H1 (cell line): ENCODE measurements at regions not wholly inside any gene's neighbourhood (a gene's known extent, or its start where the extent isn't known, plus 50 kb on each side); places are given as distances from the start of the nearest gene placed in this dataset.

ENCODE experiments used
- CTCF ChIA-PET: fragments of 300-600 bp; sonication (Branson Sonifier 250); formaldehyde crosslinking; loops from one replicate; lab custom pipeline; 2021; ENCODE audit not compliant: partially characterized antibody; lab: Charles Lee
- POLR2A ChIA-PET: fragments of 300-600 bp; sonication (Branson Sonifier 250); formaldehyde crosslinking; loops from one replicate; lab custom pipeline; 2021; ENCODE audit warnings: inconsistent platforms; ENCODE audit not compliant: partially characterized antibody; lab: Charles Lee
- DNase-seq, 2 experiments: peaks; one replicate each; pipeline versions ENCODE4 v3.0.0 to v3.0.0-alpha.2; 2010 to 2022; ENCODE audit warnings: low spot score in 2 of 2, low read depth in 1 of 2, mixed read lengths in 1 of 2
- FAIRE-seq: peaks from 2 replicates; lab custom pipeline; 2011; peaks lifted over from hg19 to GRCh38; lab: Jason Lieb, UNC
- H2AFZ ChIP-seq: 2 replicates; pipeline ENCODE4 v1.8.1; 2012; ENCODE audit warnings: low read length, inconsistent platforms
- H2AK5ac ChIP-seq: 2 replicates; pipeline ENCODE4 v1.6.1; 2013; ENCODE audit warnings: low read depth, low read length
- H2BK120ac ChIP-seq: replicated peaks from 2 replicates; pipeline ENCODE3; 2013; ENCODE audit warnings: low read depth, low read length, inconsistent platforms
- H2BK12ac ChIP-seq: 2 replicates; pipeline ENCODE4 v1.6.1; 2013; ENCODE audit warnings: low read depth, low read length
- H2BK15ac ChIP-seq: 2 replicates; pipeline ENCODE4 v1.6.1; 2013; ENCODE audit warnings: low read length
- H2BK20ac ChIP-seq: 2 replicates; pipeline ENCODE4 v1.6.1; 2013; ENCODE audit warnings: low read length
- H2BK5ac ChIP-seq: 2 replicates; pipeline ENCODE4 v1.6.1; 2013; ENCODE audit warnings: low read depth, low read length
- H3K14ac ChIP-seq: 2 replicates; pipeline ENCODE4 v1.6.1; 2013; ENCODE audit warnings: inconsistent platforms; ENCODE audit not compliant: insufficient read length
- H3K18ac ChIP-seq: 2 replicates; pipeline ENCODE4 v1.6.1; 2013; ENCODE audit warnings: low read length; ENCODE audit errors: extremely low read depth
- H3K23ac ChIP-seq: 2 replicates; pipeline ENCODE4 v1.6.1; 2013; ENCODE audit warnings: inconsistent platforms; ENCODE audit not compliant: insufficient read length
- H3K23me2 ChIP-seq: 2 replicates; pipeline ENCODE4 v1.6.1; 2013; ENCODE audit warnings: low read depth, low read length
- H3K27ac ChIP-seq: 2 replicates; pipeline ENCODE4 v1.6.1; 2011; ENCODE audit warnings: low read depth, low read length, inconsistent platforms
- H3K27me3 ChIP-seq, 4 experiments: replicated peaks in 1 of 4; 1 replicate in 1 of 4; 2 replicates in 3 of 4; pipeline versions ENCODE4 v1.6.1 to v1.8.1; 2011 to 2013; ENCODE audit warnings: low read length in 3 of 4, mild to moderate bottlenecking in 3 of 4, inconsistent platforms in 2 of 4, mixed read lengths in 2 of 4, moderate library complexity in 1 of 4; ENCODE audit not compliant: control insufficient read depth in 3 of 4, insufficient read depth in 3 of 4; ENCODE audit errors: extremely low read depth in 1 of 4
- H3K36me3 ChIP-seq, 4 experiments: 2 replicates each; pipeline versions ENCODE4 v1.6.1 to v1.8.1; 2011 to 2013; ENCODE audit warnings: mild to moderate bottlenecking in 4 of 4, low read length in 3 of 4, moderate library complexity in 2 of 4, control low read depth in 1 of 4, inconsistent platforms in 1 of 4; ENCODE audit not compliant: insufficient read depth in 4 of 4, control insufficient read depth in 2 of 4
- H3K4ac ChIP-seq: replicated peaks from 2 replicates; pipeline ENCODE3; 2013; ENCODE audit warnings: low read length, low read depth, mixed read lengths, inconsistent platforms; ENCODE audit not compliant: insufficient read length
- H3K4me1 ChIP-seq, 4 experiments: replicated peaks in 1 of 4; 1 replicate in 1 of 4; 2 replicates in 3 of 4; pipeline versions ENCODE4 v1.6.1 to v1.8.1; 2011 to 2013; ENCODE audit warnings: low read length in 3 of 4, inconsistent platforms in 2 of 4, mixed read lengths in 1 of 4; ENCODE audit not compliant: insufficient read depth in 4 of 4, control insufficient read depth in 3 of 4
- H3K4me2 ChIP-seq, 2 experiments: 2 replicates each; pipeline versions ENCODE4 v1.6.1 to v1.8.1; 2011 to 2013; ENCODE audit warnings: low read depth in 2 of 2, low read length in 2 of 2, control low read depth in 1 of 2, inconsistent platforms in 1 of 2, mild to moderate bottlenecking in 1 of 2; ENCODE audit not compliant: insufficient read depth in 1 of 2
- H3K4me3 ChIP-seq, 4 experiments: fragments of 200-600, 300-600 bp in 1 of 4; sonication (generic), shearing (Covaris generic), sonication (Bioruptor Twin) in 1 of 4; 2 replicates each; pipeline versions ENCODE4 v1.5.1 to v1.8.1; 2011 to 2016; ENCODE audit warnings: low read length in 4 of 4, low read depth in 3 of 4, control low read depth in 2 of 4, inconsistent platforms in 2 of 4, mild to moderate bottlenecking in 2 of 4, mixed read lengths in 1 of 4, moderate library complexity in 1 of 4; ENCODE audit not compliant: insufficient read depth in 2 of 4; ENCODE audit errors: extremely low read depth in 1 of 4
- H3K56ac ChIP-seq: replicated peaks from 2 replicates; pipeline ENCODE3; 2013; ENCODE audit warnings: low read depth, mild to moderate bottlenecking, mixed read lengths, low read length, inconsistent platforms; ENCODE audit not compliant: insufficient read length
- H3K79me1 ChIP-seq: 2 replicates; pipeline ENCODE4 v1.6.1; 2013; ENCODE audit warnings: low read depth, low read length, control low read depth
- H3K79me2 ChIP-seq, 2 experiments: 2 replicates each; pipeline versions ENCODE4 v1.6.1 to v1.8.1; 2012 to 2013; ENCODE audit warnings: low read length in 2 of 2, mild to moderate bottlenecking in 2 of 2, inconsistent platforms in 1 of 2; ENCODE audit not compliant: insufficient read depth in 2 of 2, control insufficient read depth in 1 of 2
- H3K9ac ChIP-seq, 4 experiments: replicated peaks in 1 of 4; 1 replicate in 1 of 4; 2 replicates in 3 of 4; pipeline versions ENCODE4 v1.6.1 to v1.8.1; 2011 to 2013; ENCODE audit warnings: low read depth in 3 of 4, low read length in 3 of 4, control low read depth in 2 of 4, mild to moderate bottlenecking in 2 of 4, moderate library complexity in 2 of 4, inconsistent platforms in 1 of 4; ENCODE audit errors: extremely low read depth in 1 of 4
- H3K9me3 ChIP-seq, 2 experiments: 2 replicates each; pipeline versions ENCODE4 v1.6.1 to v1.8.1; 2012 to 2013; ENCODE audit warnings: mild to moderate bottlenecking in 2 of 2, moderate library complexity in 2 of 2, control low read depth in 1 of 2, inconsistent platforms in 1 of 2, low read depth in 1 of 2, low read length in 1 of 2, mixed read lengths in 1 of 2; ENCODE audit not compliant: insufficient read depth in 2 of 2
- H4K20me1 ChIP-seq, 2 experiments: replicated peaks in 1 of 2; 2 replicates each; pipeline versions ENCODE3 to v1.8.1; 2011 to 2013; ENCODE audit warnings: inconsistent platforms in 2 of 2, low read length in 2 of 2, mild to moderate bottlenecking in 1 of 2; ENCODE audit not compliant: insufficient read depth in 2 of 2, control insufficient read depth in 1 of 2
- H4K5ac ChIP-seq: 2 replicates; pipeline ENCODE4 v1.6.1; 2013; ENCODE audit warnings: low read length, low read depth, mixed read lengths, inconsistent platforms; ENCODE audit not compliant: insufficient read length
- H4K8ac ChIP-seq: 2 replicates; pipeline ENCODE4 v1.8.0; 2013; ENCODE audit warnings: mild to moderate bottlenecking, moderate library complexity, low read length, inconsistent platforms; ENCODE audit not compliant: insufficient read depth; ENCODE audit errors: extremely low read depth
- H4K91ac ChIP-seq: replicated peaks from 2 replicates; pipeline ENCODE3; 2013; ENCODE audit warnings: low read length, mixed read lengths, inconsistent platforms; ENCODE audit not compliant: insufficient read length
- ASH2L ChIP-seq: fragments of 200-600, 300-600 bp; sonication (generic); IDR thresholded peaks from one replicate; pipeline ENCODE4 v1.7.1; 2017; ENCODE audit warnings: low read length
- CBX5 ChIP-seq: fragments of 300-800, 300-1000 bp; sonication (generic); IDR thresholded peaks from 2 replicates; pipeline ENCODE4 v1.7.1; 2016; ENCODE audit warnings: antibody characterized with exemption, low read length, low read depth
- GTF2F1 ChIP-seq: IDR thresholded peaks from 2 replicates; pipeline ENCODE4 v1.6.1; 2012; ENCODE audit warnings: low read depth, low read length, improper control_type of control experiment, borderline replicate concordance
- HDAC6 ChIP-seq: IDR thresholded peaks from one replicate; pipeline ENCODE4 v1.7.1; 2012; ENCODE audit warnings: low read depth, mild to moderate bottlenecking, inconsistent platforms, low read length, moderate library complexity
- JUN ChIP-seq: IDR thresholded peaks from 2 replicates; pipeline ENCODE4 v1.6.1; 2011; ENCODE audit warnings: low read depth, mild to moderate bottlenecking, improper control_type of control experiment, low read length
- JUND ChIP-seq: IDR thresholded peaks from 2 replicates; pipeline ENCODE4 v1.6.1; 2011; ENCODE audit warnings: mild to moderate bottlenecking, improper control_type of control experiment, low read length
- MAFK ChIP-seq: IDR thresholded peaks from 2 replicates; pipeline ENCODE4 v1.6.1; 2012; ENCODE audit warnings: low read depth, mild to moderate bottlenecking, improper control_type of control experiment, low read length
- SP1 ChIP-seq: IDR thresholded peaks from 2 replicates; pipeline ENCODE4 v1.6.1; 2011; ENCODE audit warnings: low read depth, low read length
- SP4 ChIP-seq: IDR thresholded peaks from 2 replicates; pipeline ENCODE4 v1.6.1; 2012; ENCODE audit warnings: low read length, inconsistent platforms
- SUZ12 ChIP-seq: fragments of 200-600 bp; sonication (generic); IDR thresholded peaks from 2 replicates; pipeline ENCODE4 v1.6.1; 2012; ENCODE audit warnings: mild to moderate bottlenecking, inconsistent platforms, low read length, moderate library complexity, mixed read lengths
- TAF1 ChIP-seq: IDR thresholded peaks from 2 replicates; pipeline ENCODE4 v1.6.1; 2011; ENCODE audit warnings: mild to moderate bottlenecking, low read depth, low read length
- WGBS, 2 experiments: shearing (Covaris generic) in 1 of 2; methylation state at CpG; one replicate each; pipeline versions ENCODE4 v1.1.6 to v1.1.7; 2013 to 2015; ENCODE audit warnings: low lambda C conversion rate in 2 of 2, mixed read lengths in 2 of 2, inconsistent platforms in 1 of 2, low coverage in 1 of 2, missing lambda C conversion rate in 1 of 2; ENCODE audit not compliant: insufficient replicate concordance in 2 of 2, insufficient coverage in 1 of 2, insufficient read length in 1 of 2; ENCODE audit errors: extremely low coverage in 1 of 2, missing lambda C conversion rate in 1 of 2; 5-methylcytosine and 5-hydroxymethylcytosine counted together
- TF ChIP-seq, protein P1 (sequence below): IDR thresholded peaks from 2 replicates; pipeline ENCODE4 v1.6.1; 2012; ENCODE audit warnings: inconsistent platforms

DNA sequence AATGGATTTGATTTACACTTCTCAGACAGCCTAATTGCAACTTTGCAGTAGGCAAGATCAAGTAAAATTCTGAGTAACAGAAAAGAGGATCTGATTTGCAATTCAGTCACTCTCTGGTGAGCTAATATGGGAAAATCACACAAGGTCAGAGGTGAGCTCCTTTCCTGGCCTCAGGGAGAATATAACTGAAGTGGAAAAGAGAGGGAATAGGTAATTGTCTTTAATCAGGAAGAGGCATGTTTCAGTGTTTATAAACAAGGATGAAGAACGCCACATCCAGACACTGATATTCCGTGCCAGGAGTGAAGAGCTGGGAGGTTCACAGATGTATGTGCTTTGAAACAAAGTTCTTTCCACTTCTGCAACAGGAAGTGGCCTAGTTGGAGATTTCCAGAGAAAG, 127.1 kb downstream of the ETAA1 start:
- no peak overlapping the region for H2BK20ac ChIP-seq
- TF ChIP-seq MAFK (no peak), ASH2L (no peak), SP4 (no peak), SUZ12 (no peak), TAF1 (no peak), JUN (no peak), GTF2F1 (no peak), HDAC6 (no peak), CBX5 (no peak), JUND (no peak), SP1 (no peak)
- TF ChIP-seq, protein P1, sequence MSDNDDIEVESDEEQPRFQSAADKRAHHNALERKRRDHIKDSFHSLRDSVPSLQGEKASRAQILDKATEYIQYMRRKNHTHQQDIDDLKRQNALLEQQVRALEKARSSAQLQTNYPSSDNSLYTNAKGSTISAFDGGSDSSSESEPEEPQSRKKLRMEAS, result no peak
- TF ChIP-seq, all 59 proteins: peak for 0

More for the DNA sequence above, 127.1 kb downstream of the ETAA1 start:
- H4K8ac ChIP-seq, result no peak overlapping the region
- H3K4me3 ChIP-seq, result no peak overlapping the region
- H2BK120ac ChIP-seq, result no peak overlapping the region
- FAIRE-seq, result no peak
- H3K23me2 ChIP-seq, result no peaks in the 10 kb centered on the region
- H3K4ac ChIP-seq, result no peak overlapping the region
- WGBS, 2 experiments, result 89% methylated on average over 2 of the region's 2 CpGs; no CpG with 5 or more reads in 1 of the 2 experiments
- no peaks in the 10 kb centered on the region for H3K4me1 ChIP-seq
- H2AFZ ChIP-seq, result peak overlapping the region; percentile 87
- H3K23ac ChIP-seq, result no peak overlapping the region
- no peak overlapping the region for H4K91ac ChIP-seq
- no peak overlapping the region for H3K27ac ChIP-seq
- no peak overlapping the region for H3K14ac ChIP-seq
- no peak overlapping the region for H3K9ac ChIP-seq
- H3K27me3 ChIP-seq, result no peaks in the 10 kb centered on the region
- no peak overlapping the region for H3K18ac ChIP-seq
- H2AK5ac ChIP-seq, result no peak overlapping the region
- no peak overlapping the region for H3K4me2 ChIP-seq
- H3K9me3 ChIP-seq, result no peaks in the 10 kb centered on the region; a peak in 1 of 4 replicates
- no peak overlapping the region for H2BK15ac ChIP-seq
- H4K20me1 ChIP-seq, result no peaks in the 10 kb centered on the region
- no peak overlapping the region for H2BK5ac ChIP-seq
- H3K79me2 ChIP-seq, result no peaks in the 10 kb centered on the region
- no peak overlapping the region for H2BK12ac ChIP-seq
- POLR2A ChIA-PET, result no interaction called here
- H3K36me3 ChIP-seq, result no peaks in the 10 kb centered on the region
- H4K5ac ChIP-seq, result no peak overlapping the region
- CTCF ChIA-PET, result interaction anchor here (1.0 to 1.1 kb wide), 2 partner anchors 8 to 29 kb away, joined by 3 to 4 read pairs; no protein-coding TSS in a partner anchor
- no peak for DNase-seq
- no peaks in the 10 kb centered on the region for H3K79me1 ChIP-seq
- H3K56ac ChIP-seq, result no peak overlapping the region
